ENCODE measurements at regions not wholly inside any gene's neighbourhood (a gene's known extent, or its start where the extent isn't known, plus 50 kb on each side); places are given as distances from the start of the nearest gene placed in this dataset.

- CTCF ChIA-PET (ENCODE audit: partially characterized antibody): no interaction called here
These were observed 84.7 kb downstream of the KIF2B start for GRCh38 chr17:53907435-53907834.

More at GRCh38 chr17:53907435-53907834, 84.7 kb downstream of the KIF2B start:
- H3K23me2 ChIP-seq (ENCODE audit: low read depth, low read length): no peaks in the 10 kb centered on the region
- H3K18ac ChIP-seq (ENCODE audit: extremely low read depth, low read length): no peak overlapping the region
- H2BK12ac ChIP-seq (ENCODE audit: low read depth, low read length): no peak overlapping the region
- no peak for DNase-seq (ENCODE audit: low read depth in 1 of 2, low spot score in 2 of 2)
- no peak overlapping the region for H3K27ac ChIP-seq (ENCODE audit: low read depth, low read length)
- no peak overlapping the region for H3K14ac ChIP-seq (ENCODE audit: insufficient read length)
- no peaks in the 10 kb centered on the region for H4K20me1 ChIP-seq (replicated peaks in 1 of 2; ENCODE audit: control insufficient read depth in 1 of 2, insufficient read depth in 2 of 2, low read length in 2 of 2)
- no peak overlapping the region for H3K9ac ChIP-seq (replicated peaks in 1 of 4; ENCODE audit: extremely low read depth in 1 of 4, low read depth in 3 of 4, low read length in 3 of 4)
- TF ChIP-seq HDAC6 (IDR thresholded peaks at IDR 0.05; ENCODE audit: low read depth, low read length): no peak
- no peak for TF ChIP-seq SIN3A (conservative IDR thresholded peaks at IDR 0.05 in 1 of 2, IDR thresholded peaks at IDR 0.05 in 1 of 2; ENCODE audit: low read depth in 1 of 2, low read length in 2 of 2)
- TF ChIP-seq, protein P1, sequence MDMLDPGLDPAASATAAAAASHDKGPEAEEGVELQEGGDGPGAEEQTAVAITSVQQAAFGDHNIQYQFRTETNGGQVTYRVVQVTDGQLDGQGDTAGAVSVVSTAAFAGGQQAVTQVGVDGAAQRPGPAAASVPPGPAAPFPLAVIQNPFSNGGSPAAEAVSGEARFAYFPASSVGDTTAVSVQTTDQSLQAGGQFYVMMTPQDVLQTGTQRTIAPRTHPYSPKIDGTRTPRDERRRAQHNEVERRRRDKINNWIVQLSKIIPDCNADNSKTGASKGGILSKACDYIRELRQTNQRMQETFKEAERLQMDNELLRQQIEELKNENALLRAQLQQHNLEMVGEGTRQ (IDR thresholded peaks at IDR 0.05; ENCODE audit: low read length): no peak
- no peak for TF ChIP-seq BCL11A (IDR thresholded peaks at IDR 0.05; ENCODE audit: low read depth in 2 of 2, low read length in 2 of 2)
- no peaks in the 10 kb centered on the region for H3K36me3 ChIP-seq (ENCODE audit: control insufficient read depth in 2 of 4, insufficient read depth in 4 of 4, low read length in 3 of 4)
- 84% methylated on average over 1 of the region's 1 CpG; no CpG with 5 or more reads in 1 of the 2 experiments for WGBS, 2 experiments (ENCODE audit: extremely low coverage in 1 of 2, insufficient coverage in 1 of 2, insufficient read length in 1 of 2, insufficient replicate concordance in 2 of 2, low coverage in 1 of 2, low lambda C conversion rate in 2 of 2, missing lambda C conversion rate in 1 of 2)
- no peak overlapping the region for H3K56ac ChIP-seq (replicated peaks; ENCODE audit: insufficient read length, low read depth, low read length)
- no peak overlapping the region for H4K91ac ChIP-seq (replicated peaks; ENCODE audit: insufficient read length, low read length)
- no peak overlapping the region for H3K4me3 ChIP-seq (ENCODE audit: extremely low read depth in 1 of 4, insufficient read depth in 2 of 4, low read depth in 3 of 4, low read length in 4 of 4)
- no peak overlapping the region for H2BK5ac ChIP-seq (ENCODE audit: low read depth, low read length)
- POLR2A ChIA-PET (ENCODE audit: partially characterized antibody): no interaction called here
- H4K5ac ChIP-seq (ENCODE audit: insufficient read length, low read depth, low read length): no peak overlapping the region
- no peak overlapping the region for H3K4me2 ChIP-seq (ENCODE audit: insufficient read depth in 1 of 2, low read depth in 2 of 2, low read length in 2 of 2)
- H3K79me1 ChIP-seq (ENCODE audit: low read depth, low read length): no peaks in the 10 kb centered on the region
- H2AK5ac ChIP-seq (ENCODE audit: low read depth, low read length): no peak overlapping the region
- H2BK120ac ChIP-seq (replicated peaks; ENCODE audit: low read depth, low read length): no peak overlapping the region
- FAIRE-seq: no peak
- no peaks in the 10 kb centered on the region for H3K4me1 ChIP-seq (replicated peaks in 1 of 4; ENCODE audit: control insufficient read depth in 3 of 4, insufficient read depth in 4 of 4, low read length in 3 of 4)
- H2AFZ ChIP-seq (ENCODE audit: low read length): no peak overlapping the region
- no peaks in the 10 kb centered on the region for H3K27me3 ChIP-seq (replicated peaks in 1 of 4; ENCODE audit: control insufficient read depth in 3 of 4, extremely low read depth in 1 of 4, insufficient read depth in 3 of 4, low read length in 3 of 4)
- no peak overlapping the region for H4K8ac ChIP-seq (ENCODE audit: extremely low read depth, insufficient read depth, low read length)
- H3K79me2 ChIP-seq (ENCODE audit: control insufficient read depth in 1 of 2, insufficient read depth in 2 of 2, low read length in 2 of 2): no peaks in the 10 kb centered on the region
- H3K9me3 ChIP-seq (ENCODE audit: insufficient read depth in 2 of 2, low read depth in 1 of 2, low read length in 1 of 2): 0 out of 4 replicates have a peak, but pooled peaks cover 0 to 2% of the 10 kb centered on the region in 2 experiments
- no peak overlapping the region for H3K23ac ChIP-seq (ENCODE audit: insufficient read length)
- no peak overlapping the region for H2BK20ac ChIP-seq (ENCODE audit: low read length)
- no peak overlapping the region for H3K4ac ChIP-seq (replicated peaks; ENCODE audit: insufficient read length, low read depth, low read length)
- H2BK15ac ChIP-seq (ENCODE audit: low read length): no peak overlapping the region
